ENCODE measurements at regions not wholly inside any gene's neighbourhood (a gene's known extent, or its start where the extent isn't known, plus 50 kb on each side); places are given as distances from the start of the nearest gene placed in this dataset.

DNA sequence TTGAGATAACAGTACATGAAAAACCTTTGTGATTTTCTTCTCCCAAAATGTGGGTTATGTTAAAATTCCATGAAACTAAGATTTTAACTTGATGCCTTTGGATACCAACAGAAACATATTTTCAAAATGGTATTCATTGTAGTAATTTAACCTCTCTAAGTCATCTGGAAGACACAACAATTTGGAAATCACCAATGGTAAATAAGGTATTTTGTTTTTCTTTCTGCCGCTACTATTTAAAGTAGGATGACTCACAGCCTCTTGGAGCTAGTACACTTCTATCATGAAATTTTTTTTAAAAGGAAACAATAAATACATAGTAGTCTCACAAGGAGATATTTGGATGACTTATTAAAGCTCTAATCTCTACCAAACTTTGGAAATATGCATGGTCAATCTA, 291.6 kb upstream of the VEPH1 start:
- no peak for DNase-seq

- no peak for DNase-seq
These were observed 290.5 kb upstream of the VEPH1 start for GRCh38 chr3:157793745-157794144.

GRCh38 chr3:157789162-157789561, 285.9 kb upstream of the VEPH1 start:
- no peak for DNase-seq

DNA sequence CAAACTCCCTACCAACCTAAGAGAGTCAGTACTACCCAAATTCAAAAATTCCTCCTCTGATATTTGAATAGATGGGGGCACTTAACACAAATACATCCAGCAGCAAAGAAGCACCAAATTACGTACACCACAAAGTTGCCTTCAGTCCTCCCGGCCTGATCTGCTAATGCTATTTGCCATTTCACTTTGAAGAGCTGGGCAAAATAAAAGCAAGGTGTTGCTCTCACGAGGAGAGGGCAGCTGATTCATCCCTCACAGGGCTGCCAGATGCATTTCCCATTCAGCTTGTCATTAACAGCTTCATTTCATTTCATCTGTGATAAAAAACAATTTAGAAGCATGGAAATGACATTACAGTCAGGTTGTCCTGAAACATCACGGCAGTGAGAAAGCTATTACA, 283.4 kb upstream of the VEPH1 start:
- DNase-seq = no peak

- no peak for DNase-seq
These were observed 283.0 kb upstream of the VEPH1 start for GRCh38 chr3:157786211-157786610.

DNA sequence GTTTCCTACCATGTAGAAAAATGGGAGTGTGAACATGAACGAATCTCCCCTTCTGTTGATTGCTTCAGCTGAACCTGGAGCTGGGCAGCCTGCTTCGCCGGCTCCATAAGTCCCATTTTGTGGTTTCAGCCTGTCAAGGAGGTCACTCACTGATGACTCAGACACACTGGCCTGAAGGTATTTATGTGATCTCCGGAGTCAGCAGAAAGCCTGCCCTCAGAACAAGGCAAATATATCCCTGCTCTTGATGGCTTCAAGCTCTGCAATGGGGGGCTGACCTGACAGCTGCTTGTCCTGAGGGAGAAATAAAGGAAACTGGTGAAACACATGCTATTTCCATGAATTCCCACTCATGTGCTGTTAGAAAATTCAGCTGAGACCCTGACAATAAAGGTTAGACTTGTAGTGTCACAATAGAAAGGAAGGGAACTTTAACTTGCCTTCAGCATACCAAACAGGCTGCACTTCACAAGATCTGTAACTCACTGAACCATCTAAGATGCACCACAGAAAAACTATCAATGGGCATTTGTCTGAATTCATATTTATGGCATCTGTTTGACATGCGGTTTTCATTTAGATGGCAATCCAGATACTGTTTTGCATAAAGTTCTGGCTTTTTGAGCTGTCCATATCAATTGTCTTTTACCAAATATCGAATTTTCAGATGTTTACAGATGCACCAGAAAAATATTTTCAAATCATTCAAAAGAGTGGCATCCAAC, 282.0 kb upstream of the VEPH1 start:
- peak; percentile 65 for DNase-seq

DNA sequence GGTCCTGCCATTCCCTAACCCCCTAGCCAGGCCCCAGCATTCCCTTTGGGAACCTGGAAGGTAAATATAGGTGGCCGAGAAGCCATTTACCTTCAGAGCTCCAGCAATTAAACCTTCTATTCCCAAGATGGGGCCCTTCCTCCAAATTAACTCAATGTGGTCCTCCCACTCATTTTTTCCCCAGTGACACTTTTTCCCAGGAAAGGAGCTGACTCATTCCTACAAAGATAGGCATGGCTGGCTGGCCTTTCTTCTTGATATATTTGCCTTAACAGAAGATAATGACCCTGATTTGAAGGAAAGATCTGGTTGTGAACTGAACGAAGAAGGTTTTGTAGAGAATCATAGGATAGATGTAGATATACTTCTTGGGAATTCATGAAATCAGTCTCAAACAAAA, 279.0 kb upstream of the VEPH1 start:
- no peak for DNase-seq

GRCh38 chr3:157776861-157777260, 273.6 kb upstream of the VEPH1 start:
- DNase-seq = no peak

DNA sequence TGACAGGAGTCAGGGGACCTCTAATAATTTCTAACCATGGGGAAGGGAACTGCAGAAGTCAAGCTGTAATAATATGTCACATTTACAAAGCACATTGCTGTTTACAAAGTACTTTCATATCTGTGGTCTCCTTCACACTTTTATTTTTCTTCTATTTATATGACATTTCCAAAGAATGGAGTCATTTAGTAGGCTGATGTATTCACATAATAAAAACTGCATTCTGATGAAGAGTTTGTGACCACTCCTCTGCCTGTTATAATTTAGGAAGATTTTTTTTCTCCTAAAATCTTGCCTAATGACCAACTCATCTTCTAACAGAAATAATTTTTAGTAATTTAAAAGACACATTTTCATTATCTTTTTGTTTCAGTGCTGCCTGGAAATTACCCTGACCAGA, 272.2 kb upstream of the VEPH1 start:
- DNase-seq = no peak

DNA sequence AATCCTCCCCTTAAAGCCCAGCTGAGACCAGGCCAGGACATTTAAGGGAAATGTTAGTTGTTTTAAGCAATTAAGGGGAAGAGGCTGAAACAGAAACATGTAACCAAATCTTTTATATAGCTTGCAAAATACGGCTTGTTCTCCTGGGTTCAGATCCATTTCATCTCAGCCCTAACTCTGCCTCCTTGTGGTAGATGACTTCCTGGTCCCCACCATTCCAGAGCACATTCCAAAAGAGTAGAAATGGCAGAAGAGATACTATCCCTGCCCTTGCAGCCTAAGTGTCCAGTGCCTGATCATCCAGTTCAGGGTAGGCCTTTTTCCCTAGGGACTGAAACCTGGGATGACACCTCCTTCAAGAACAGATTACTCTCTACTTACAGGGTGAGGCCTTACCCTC, 266.2 kb upstream of the VEPH1 start:
- no peak for DNase-seq

DNA sequence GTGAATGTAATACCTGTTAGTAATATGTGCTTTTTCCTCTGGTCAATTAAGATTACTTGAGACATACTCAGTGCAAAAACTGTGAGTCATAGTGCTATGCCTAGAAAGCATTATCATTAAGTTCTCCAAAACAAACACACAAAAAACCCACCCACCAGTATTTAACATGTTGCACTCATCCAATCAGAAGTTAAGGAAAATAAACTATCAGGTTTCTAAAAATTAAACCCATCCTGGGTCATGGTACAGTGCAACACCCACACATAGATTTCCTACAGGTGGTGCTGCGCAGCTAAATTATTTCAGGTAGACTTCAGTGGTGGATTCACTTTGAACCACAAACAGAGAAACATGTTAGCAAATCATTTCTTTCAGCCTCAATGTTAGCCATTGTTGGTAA, 264.4 kb upstream of the VEPH1 start:
- DNase-seq = no peak

DNA sequence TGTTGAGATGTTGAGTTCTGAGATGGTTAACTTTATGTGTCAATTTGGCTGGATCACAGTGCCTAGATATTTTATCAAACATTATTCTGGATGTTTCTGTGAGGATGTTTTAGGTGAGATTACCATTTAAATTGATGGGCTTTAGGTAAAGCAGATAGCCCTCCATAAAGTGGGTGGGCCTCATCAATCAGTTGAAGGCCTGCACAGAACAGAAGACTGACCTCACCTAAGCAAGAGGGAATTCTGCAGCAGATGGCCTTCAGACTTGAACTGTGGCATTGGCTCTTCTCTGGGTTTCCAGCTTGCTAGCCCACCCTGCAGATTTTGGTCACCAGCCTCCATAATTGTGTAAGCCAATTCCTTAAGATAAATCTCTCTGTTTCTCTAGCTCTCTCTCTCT, 260.4 kb upstream of the VEPH1 start:
- no peak for DNase-seq

DNA sequence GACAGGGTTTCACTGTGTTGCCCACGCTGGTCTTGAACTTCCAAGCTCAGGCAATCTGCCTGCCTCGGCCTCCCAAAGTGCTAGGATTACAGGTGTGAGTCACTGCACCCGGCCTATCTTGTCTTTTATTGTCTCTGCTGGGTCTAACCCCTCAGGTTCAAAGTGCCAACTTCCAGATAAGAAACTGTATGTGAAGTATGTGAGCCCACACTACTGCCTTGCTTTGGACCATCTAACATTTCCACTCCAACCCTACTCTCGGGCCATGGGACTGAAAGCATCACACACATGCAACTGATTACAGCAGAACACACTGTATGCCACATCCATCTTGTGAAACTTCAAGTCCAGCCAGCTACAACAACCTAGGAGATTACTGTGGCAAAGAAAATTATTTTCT, 256.1 kb upstream of the VEPH1 start:
- no peak for DNase-seq

DNA sequence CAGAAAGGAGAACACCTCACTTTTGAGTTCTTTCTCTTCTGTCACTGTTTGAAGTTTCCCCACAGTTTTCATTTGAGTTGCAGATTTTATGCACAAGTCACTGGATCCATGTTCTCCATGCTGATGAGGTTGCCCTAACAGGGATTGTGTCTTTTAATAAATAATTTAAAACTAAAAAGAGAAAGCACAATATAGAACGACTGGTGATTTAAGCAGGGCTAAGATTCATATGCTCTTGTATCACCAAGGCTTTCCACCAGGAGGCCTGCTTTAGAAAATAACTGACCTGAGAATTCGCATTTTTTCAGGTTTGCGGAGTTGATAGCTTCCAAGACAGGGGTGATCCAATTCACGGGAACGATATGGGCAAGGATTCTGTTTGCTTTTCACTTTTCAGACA, 252.0 kb upstream of the VEPH1 start:
- DNase-seq = no peak

GRCh38 chr3:157754451-157754850, 251.2 kb upstream of the VEPH1 start:
- DNase-seq = no peak

DNA sequence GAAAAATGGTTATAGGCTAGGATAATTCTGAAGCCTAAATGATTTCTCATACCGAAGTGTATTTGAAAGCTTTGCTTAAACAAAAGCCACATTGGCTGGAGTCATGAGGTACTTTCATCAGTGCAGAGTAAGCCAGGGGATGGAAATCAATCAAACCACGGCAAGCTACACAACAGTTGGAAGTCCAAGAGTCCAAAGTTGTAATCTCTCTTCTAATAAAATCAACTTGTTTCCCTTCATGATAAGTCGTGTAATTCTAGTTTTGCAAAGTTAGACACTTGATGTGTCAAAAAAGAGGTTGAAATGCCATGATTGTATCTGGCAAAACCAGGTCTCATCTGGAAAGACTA, 250.5 kb upstream of the VEPH1 start:
- DNase-seq = no peak

- no peak for DNase-seq
These were observed 250.0 kb upstream of the VEPH1 start for GRCh38 chr3:157752956-157753786.

DNA sequence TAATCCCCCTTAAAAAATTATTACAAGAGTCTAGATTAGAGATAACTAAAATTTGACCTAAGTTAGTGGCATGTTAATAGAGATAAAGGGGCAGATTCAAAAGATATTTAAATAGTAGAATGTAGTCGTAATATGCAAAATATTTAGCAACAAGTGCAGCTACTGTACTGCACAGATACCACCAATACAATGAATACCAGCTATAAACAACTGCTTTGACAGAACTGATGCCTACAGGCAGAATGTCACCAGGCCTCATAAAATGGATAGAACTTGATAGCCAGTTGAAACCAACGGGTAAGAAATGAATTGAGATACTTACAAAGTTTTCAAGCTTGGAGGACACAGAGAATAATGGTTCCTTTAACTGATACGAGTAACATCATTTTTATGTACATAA, 249.3 kb upstream of the VEPH1 start:
- no peak for DNase-seq

DNA sequence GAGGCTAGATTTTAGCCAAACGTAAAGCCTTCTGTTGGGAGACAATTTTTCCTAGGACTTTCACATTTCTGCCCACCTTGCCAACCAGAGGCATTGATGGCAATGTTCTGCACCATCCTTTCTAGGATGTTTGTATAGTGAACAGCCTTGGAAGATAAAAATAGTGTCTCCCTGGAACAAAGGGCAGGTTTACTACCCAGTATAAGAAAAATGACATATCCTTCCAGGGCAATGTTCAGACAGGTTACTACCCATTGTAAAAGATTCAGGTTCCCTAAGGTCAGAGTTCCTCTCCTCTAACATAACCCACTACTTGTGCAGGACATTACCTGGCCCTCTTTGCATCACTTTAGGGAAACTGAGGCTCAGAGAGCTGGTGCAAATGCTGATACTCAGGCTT, 248.2 kb upstream of the VEPH1 start:
- DNase-seq = no peak

DNA sequence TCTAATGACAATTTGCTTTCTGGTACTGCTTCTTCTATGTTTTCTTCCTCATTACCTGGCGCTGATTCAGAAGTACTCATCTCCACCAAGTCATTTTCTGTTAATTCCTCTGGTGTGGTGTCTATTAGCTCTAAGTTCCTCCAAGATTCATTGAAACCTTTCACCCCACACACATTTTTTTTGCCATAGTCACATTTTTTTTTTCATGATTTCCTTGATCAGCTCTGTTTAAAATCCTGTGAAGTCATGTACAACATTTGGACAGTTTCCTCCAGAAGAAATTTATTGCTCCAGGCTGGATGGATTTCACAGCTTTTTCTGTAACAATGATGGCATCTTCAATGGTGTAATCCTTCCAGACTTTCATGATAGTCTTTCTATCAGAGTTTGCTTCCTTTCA, 243.2 kb upstream of the VEPH1 start:
- no peak for DNase-seq

- DNase-seq = no peak
These were observed 238.4 kb upstream of the VEPH1 start for GRCh38 chr3:157741607-157742006.

DNA sequence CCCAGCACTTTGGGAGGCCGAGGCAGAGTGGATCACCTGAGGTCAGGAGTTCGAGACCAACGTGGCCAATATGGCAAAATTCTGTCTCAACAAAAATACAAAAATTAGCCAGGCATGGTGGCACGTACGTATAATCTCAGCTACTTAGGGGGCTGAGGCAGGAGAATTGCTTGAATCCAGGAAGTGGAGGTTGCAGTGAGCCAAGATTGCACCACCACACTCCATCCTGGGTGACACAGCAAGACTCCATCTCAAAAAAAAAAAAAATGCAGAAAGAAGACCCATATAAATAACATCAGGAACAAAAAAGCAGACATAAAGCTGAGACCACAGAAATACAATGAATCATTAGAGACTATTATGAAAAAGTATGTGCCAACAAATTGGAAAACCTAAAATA, 235.2 kb upstream of the VEPH1 start:
- no peak for DNase-seq

DNA sequence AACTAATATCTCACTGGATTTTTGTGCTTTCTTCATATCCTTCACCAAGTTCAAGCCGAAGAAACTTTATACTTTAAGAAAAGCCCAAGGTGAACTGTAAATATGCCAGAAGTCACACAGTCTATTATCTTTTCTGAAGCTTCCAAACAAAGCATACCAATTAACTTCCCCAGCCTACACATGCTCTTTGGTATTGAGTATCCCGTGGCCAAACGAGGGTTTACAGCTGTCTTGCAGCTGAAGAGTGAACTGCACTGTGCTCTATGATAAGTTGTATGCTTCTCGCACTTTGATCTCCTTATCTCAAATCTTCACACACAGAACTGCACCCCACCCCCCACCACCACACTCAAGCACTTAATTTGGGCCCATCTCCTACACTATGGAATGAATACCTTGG, 215.6 kb upstream of the VEPH1 start:
- no peak for DNase-seq

DNA sequence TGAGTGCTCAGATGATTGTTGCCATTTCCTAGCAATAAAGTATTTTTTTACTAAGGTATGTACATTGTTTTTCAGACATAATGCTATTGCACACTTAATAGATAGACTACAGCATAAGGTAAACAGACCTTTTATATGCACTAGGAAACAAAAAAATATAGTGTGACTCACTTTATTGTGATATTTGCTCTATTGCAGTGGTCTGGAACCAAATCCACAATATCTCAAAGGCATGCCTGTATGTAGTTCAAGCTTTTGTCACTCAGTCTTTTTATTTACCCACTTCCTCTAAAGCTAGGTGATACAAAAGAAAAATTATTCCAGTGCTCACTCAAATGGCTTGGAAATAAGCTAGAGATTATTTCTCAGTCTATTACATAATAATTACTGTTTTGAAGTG, 209.9 kb upstream of the VEPH1 start:
- DNase-seq = no peak

- DNase-seq = no peak
These were observed 202.0 kb upstream of the VEPH1 start for GRCh38 chr3:157705258-157705657.

Measured in T1000 (cell line).